GM21528 (cell line): ENCODE measurements at regions not wholly inside any gene's neighbourhood (a gene's known extent, or its start where the extent isn't known, plus 50 kb on each side); places are given as distances from the start of the nearest gene placed in this dataset.

ENCODE experiments used
- ATAC-seq: cut with Tn5 transposase; IDR thresholded peaks from one replicate; pipeline ENCODE4 v1.9.1; 2021; ENCODE audit warnings: mild to moderate bottlenecking, moderate library complexity; ENCODE audit not compliant: unreplicated experiment, low FRiP score

DNA sequence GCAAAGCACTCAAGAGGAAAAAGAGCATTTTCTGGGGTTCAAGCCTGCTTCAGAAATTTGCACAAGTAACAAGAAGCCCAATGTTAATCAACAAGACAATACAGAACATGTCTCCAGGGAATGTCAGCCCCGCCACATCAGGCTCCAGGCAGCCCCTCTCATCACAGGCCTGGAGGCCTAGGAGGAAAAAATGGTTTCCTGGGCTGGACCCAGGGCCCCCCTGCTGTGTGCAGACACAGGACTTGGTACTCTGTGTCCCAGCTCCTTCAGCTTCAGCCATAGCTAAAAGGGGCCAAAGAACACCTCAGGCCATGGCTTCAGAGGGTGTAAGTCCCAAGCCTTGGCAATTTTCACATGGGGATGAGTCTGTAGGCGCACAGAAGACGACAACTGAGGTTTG lies 802.9 kb upstream of the KLHL29 start:
- no peak for ATAC-seq

DNA sequence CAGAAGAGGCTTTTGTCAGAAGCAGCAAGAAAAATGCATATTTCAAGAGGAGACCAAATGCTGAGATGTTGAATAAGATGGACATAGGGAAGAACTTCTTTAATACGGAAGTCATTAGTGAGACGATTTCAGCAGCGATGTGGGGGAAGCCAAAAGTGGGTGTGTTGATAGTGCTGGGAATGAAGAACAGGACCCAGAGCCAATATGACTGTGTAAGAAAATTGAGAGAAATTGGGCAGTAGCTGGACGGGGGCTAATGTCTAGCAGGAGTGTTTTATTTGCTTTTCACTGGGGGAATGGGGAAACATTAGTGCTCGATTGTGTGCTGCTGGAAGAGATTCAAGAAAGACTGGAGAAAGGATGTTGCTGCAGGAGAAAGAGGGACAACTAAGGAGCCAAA lies 788.7 kb upstream of the KLHL29 start:
- ATAC-seq = no peak

DNA sequence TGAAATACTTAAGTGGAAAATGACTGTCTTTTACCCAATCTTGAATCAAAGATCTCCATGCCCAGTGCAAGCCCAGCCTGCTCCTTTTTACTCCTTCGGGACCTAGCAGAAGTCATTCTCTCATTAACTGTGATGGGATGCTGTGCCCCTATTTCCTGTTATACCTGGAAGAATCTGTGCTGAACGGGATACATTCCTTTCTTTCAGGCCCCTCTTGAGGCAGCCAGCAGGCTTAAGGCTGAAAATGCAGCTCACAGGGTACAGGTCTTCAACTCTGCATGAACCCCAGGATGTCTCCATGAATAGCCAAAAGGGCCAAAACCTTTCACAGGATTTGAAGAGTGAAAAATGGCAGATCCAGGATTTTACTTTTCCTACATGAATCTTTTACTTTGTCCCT lies 784.8 kb upstream of the KLHL29 start:
- no peak for ATAC-seq

DNA sequence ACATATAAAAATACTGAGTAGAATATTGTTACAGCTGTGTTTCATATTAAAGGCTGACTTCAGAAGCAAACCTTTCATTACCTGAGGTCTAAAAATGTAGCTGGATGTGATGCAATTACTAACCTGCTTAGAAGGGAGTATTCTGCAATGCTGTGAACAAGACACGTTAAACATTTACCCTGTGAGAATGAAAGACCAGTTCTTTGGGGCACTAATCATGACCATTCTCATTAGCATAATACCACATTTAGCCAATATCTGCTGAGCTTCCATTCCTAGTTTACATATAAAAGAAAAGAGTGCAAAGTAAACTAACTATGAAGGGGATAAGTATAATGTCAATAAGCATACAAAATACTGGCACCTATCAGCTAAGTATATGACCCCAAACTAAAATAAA lies 784.0 kb upstream of the KLHL29 start:
- no peak for ATAC-seq

DNA sequence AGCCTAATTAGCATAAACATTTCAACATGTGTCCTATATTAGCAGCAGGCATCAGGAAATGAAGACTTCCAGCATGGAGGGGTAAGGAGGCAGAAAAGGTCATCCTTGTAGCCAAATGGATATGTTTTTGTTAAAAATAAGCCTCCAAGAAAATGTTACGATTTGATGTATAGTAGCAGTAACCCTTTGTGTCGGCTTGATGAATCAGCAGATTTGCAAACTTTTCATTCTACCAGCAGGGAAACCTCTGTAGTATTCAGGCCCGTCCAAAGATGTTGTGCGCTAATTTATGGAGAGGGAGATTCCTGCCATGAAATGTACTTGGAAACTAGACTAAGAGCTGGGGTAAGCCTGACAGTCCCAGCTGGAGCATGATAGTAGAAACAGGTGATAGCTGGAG lies 780.8 kb upstream of the KLHL29 start:
- no peak for ATAC-seq

DNA sequence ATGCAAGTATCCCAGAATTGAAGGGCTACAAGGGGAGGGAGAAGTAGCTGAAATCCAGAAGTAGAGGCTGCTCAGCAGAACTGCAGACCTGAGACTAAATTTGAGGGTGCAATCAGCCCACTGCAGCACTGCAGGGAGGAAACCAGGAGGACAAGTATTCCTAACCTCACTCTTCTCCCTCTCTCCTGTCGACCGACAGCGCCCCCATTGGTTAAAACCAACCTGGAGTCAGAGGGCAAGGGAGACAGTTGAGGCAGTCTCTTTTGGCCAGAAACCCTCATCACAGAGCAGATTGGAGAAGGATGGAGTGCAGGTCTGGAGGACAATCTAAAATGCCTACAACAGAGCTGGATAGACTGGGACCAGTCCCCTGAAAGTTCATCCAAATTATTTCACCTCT lies 768.9 kb upstream of the KLHL29 start:
- no peak for ATAC-seq

DNA sequence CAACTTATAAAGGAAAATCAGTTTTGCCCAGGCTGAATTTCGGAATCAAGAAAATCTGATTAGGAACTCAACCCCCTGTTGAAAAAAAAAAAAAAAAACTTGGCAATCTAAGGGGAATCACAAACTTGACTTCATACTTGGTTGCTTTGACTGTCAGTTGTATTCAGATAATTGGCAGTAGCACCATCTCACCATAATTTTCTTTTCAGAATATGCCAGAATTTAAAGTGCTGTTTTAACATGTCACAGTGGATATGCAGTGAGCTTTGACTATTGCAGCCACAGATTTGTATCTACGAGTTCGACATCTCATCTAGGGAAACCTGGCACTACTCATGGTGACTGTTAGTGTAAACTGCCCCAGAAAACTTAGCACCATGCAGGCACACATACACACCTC lies 761.4 kb upstream of the KLHL29 start:
- ATAC-seq = no peak

DNA sequence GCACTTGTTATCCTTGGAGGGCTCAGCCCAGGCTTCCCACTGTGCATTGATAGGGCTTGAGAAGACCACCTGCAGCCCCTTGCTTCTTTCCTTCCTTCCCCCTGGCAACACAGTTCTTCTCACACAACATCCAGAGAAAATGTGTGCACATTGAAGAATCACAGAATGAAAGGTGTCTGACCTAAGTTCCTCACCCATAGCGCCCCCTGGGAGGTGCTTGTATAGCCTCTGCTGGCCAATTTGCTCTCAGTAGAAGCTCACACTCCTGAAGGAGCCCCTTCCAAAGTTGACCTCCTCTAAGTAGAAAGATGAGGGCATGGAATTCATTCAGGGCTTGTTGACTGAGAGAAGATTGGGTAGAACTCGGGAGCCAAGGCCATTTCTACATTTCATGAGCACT lies 758.4 kb upstream of the KLHL29 start:
- ATAC-seq = no peak

DNA sequence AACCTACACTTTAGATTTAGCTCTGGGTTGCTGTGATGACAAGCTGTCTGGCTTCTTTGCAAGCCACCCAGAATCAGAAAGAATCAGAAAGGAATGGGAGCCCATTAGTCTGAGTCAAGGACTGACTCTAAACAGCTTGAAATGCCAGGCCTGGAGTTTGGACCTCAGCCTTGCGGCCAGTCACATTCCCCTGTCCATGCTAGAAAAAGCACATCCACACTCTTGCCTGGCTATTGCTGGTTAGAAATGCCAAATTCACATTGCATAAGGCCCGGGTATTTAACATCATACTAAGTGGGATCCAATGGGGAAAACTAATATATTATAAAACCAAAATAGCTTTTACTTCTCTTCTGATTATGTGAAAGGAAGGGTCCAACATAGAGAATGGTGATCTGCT lies 756.8 kb upstream of the KLHL29 start:
- ATAC-seq = no peak

DNA sequence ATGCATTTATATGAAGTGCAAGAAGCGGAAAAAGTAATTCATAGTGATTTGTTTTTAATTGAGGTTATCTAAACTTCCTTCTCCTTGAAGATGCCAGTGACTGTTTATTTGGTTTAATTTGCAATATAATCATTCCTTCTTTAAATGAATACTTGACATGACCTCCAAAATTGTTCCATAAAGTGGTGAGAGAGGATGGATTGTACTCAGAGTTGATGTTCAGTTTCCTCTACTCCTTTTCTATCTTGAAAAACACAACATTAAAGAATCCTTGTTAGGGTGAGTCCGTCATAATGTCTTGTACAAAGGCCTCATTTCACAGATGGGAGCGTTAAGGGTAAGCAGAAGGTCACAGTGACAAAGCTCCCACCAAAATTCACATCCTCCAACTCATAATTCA lies 756.1 kb upstream of the KLHL29 start:
- ATAC-seq = no peak

DNA sequence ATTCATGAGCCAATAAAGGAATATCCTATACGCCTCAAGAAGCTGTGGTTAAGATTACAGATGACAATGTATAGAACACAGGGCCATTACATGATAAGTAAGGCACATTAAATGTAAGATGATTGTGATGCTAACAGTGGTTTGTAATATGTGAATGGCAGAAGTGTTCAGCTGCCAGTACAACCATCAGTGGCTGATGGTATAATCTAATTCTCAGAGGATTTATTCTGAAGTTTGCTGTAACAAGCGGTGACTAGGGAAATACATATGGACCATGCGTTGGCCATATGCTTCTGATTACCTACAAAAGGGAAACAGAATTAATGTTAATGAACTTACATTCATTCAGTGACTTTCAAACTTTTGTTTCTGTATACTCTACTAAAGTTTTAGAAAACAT lies 750.8 kb upstream of the KLHL29 start:
- ATAC-seq = no peak

DNA sequence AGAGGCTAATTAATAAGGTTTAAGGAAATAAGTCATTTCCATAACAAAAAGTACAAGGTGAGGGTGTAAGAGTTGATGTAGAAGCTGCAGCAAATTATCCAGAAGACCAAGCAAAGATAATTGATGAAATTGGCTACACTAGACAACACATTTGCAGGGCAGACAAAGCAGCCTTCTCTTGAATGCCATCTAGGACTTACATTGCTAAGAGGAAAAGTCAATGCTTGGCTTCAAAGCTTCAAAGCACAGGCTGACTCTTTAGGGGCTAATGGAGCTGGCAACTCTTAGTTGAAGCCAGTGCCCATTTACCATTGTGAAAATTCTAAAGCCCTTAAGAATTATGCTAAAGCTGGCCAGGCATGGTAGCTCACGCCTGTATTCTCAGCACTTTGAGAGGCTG lies 728.6 kb upstream of the KLHL29 start:
- ATAC-seq = no peak

DNA sequence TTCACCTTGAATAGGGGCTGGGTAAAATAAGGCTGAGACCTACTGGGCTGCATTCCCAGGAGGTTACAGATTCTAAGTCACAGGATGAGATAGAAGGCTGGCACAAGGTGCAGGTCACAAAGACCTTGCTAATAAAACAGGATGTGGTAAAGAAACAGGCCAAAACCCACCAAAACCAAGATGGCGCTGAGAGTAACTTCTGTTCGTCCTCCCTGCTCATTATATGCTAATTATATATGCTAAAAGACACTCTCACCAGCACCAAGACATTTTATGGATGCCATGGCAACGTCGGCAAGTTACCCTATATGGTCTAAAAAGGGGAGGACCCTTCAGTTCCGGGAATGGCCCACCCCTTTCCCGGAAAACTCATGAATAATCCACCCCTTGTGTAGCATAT lies 711.5 kb upstream of the KLHL29 start:
- no peak for ATAC-seq

DNA sequence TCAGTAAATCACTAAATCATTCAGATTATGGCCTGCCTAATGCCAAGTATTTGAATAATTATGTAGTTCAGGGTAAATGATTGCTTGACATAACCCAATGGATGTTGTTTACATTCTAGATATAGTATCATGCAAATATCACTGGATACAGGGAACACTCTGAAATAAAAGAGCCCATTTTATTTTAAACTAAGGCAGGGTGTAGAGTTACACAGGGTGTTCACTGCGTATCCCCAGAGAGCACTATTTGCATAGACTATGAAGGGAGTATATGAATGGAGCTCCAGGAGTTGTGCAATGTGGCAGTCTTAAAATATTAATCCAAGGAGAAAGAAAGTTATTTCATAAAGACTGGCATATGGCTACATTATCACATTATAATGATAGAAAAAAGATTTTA lies 701.1 kb upstream of the KLHL29 start:
- no peak for ATAC-seq

DNA sequence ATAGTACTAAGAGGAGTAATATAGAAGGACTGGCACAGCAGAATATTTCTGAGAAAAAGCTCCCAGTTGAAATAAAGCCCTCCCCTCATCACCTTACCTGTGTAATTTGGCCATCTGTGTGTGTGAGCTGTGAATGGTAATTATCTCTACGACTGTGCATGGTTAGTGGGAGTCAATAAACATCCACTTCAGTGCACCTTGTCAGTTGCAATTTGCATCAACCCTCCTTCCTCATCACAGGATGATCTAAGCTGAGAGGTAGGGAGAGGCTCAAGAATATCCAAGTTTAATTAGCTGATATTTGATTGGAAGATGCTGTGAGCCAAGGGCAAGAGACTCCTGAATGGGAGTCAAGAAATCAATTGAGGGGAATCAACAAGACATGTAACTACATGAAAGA lies 694.9 kb upstream of the KLHL29 start:
- no peak for ATAC-seq

DNA sequence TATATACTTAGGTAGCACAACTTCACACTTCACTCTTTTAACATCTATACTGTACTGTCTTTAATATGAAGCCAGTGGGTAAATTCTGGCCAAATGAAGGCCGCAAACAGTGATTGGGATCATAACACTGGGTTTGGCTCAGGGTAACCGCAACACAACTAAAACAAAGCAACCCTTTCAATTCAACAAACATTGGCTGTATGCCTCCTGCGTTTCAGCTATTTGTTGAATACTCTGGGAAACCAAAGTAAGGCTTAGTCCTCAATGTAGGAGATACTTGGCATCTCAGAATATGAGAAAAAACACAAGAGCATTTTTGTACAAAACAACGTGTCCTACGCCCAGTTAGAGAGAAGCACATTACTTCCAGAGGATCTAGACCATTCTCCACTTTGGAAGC lies 693.3 kb upstream of the KLHL29 start:
- no peak for ATAC-seq

DNA sequence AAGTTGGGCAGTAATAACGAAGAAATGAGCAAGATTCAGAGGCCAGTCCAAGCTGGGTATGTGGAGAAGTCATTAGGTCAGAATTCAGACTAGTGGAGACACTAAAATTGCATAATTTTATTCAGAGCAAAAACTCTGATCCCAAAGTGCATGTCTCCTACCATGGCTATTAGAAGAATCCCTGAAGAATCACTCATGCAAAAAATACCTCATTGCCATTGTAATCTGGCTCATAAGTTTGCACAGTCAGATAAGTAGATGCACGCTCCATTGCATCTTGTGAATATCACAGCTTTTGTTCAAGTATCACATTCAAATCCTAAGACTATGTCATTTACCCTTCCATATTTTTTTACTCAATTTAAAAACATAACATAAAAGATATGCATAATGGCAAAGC lies 692.2 kb upstream of the KLHL29 start:
- ATAC-seq = no peak

DNA sequence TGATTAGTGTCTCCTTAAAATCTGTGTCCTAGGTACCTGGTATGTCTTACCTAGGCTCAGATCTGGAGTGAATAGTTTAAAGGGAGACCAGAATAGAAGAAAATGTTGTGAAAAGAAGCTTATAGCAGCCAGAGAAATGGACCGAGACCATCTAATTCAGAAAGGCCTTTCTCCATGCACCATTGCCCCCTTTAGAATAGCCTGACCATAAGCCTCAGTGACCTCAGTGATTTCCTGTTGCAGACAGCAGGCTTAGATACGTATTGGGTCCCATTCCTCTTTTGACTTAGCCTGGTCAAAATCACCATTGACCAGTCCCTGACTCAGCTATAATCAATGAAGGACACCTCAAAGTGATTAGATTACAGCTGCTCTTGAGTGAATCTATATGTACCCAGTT lies 690.7 kb upstream of the KLHL29 start:
- no peak for ATAC-seq

DNA sequence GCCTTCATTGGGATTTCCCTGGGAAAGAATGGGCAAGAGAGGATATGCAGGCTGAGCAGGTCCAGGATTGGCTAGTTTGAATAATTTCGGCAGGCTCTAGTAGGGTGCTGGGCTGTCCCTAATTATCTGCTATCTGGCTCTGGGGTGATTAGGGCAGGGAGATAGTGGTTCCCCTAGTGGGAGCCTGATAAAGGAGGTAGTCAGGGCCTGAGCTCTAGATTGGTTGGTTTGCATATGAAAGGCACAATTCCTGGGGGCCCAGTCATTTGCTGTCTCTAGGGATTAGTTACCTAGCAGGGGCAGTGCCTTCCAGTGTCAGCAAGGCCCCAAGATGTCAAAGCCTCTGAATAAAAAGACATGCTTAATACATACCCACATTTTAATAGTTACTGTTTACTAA lies 690.1 kb upstream of the KLHL29 start:
- ATAC-seq = no peak

DNA sequence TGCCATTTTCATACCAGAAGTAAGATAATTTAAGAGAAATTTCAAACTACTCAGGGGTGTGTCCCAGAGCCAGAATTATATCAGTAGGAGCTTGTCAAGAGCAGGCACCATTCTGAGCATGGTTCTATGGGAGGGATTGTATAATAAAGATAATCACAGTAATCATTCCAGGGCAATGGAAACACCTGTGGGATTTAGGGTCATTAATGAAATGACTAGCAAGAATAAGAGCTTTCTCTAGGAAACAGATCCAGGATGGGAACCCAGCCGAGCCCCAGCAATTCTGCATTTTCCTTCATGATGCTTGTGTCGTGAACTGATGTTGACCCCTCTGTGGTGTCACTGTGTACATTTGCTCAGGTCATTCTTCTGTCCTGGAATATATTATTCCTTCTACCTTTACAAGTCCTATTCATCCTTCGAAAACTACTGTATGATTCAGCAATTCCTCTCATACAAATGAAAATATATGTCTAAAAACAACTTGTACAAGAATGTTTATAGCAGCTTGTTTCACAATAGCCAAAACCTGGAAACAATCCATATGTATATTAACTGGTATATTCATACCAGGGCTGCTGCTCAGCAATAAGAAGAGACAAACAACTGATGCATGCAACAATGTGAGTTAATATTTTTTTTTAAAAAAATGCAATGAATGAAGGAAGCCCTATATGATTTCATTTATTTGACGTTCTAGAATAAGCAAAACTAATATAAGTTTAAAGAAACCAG lies 687.8 kb upstream of the KLHL29 start:
- ATAC-seq = no peak

DNA sequence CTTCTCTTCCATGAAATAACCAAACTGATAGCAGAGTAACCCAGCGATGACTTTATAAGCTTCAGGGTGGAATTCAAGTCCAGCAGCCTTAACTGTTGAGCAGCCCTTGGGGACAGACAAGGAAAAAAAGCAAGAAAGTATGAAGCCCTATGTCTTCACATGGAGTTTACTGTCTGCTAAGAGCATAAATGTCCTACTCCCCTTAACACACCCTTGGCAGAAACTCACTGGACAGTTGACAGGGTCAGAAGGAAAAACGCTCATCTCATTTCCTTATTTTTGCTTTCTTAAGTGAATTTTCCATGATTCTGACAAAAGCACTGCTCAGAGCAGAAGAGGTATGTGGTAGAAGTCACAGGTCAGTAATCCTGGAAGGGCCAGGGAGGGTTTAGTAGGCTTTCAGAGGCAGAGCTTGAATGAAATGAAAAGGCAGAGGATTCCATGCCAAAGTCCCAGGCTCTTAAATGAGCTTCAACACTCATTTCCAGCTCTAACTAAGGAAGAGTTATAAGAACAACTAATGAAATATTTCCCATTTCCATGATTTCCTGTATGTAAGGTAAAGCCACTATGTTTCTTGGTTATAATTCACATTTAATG lies 683.3 kb upstream of the KLHL29 start:
- no peak for ATAC-seq

DNA sequence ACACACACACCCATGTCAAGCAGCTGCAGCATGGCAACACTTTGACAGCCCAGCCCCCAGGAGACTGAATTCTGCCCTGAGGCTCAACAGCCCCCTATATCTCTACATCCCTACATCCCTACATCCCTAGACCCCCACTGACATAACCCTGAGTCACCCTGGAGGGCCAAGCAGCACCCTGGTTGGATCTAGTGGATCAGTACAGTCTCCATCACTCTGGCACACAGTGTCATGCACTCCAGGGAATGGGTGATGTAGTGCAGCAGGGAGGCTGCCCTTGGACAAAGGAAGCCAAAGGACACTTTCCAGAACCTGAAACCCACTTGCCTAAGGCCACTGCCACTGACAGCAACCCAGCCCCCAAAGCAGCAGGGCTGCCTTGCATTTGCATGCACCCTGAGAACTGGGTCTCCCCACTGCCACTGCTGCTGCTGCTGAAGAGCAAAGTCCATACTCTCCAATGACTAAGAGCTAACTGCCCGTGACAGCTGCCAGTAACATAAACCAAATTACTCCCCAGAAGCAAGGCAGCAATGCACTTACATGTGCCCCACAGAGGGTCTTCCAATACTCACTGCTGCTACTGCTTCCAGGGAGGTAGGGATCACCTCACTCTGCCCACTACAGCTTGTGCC lies 681.6 kb upstream of the KLHL29 start:
- ATAC-seq = no peak
